SK-N-SH (cell line): ENCODE measurements at regions not wholly inside any gene's neighbourhood (a gene's known extent, or its start where the extent isn't known, plus 50 kb on each side); places are given as distances from the start of the nearest gene placed in this dataset.

Source experiments
- CTCF ChIP-seq: fragments of 200-600 bp; sonication (generic); IDR thresholded peaks from 2 replicates; pipeline ENCODE4 v1.6.1; 2017; ENCODE audit warnings: antibody characterized with exemption, mild to moderate bottlenecking, moderate library complexity
- EP300 ChIP-seq, 2 experiments: IDR thresholded peaks; 2 replicates each; pipeline versions ENCODE4 v1.4.0 to v1.6.1; 2012; ENCODE audit warnings: borderline replicate concordance in 1 of 2, low read depth in 1 of 2, low read length in 1 of 2
- EZH2phosphoT487 ChIP-seq: fragments of 200-600 bp; sonication (generic); IDR thresholded peaks from 2 replicates; pipeline ENCODE4 v1.6.1; 2017; ENCODE audit warnings: low read depth, mixed run types, mild to moderate bottlenecking, antibody characterized with exemption, moderate library complexity, borderline replicate concordance
- FOXM1 ChIP-seq: IDR thresholded peaks from 2 replicates; pipeline ENCODE4 v1.4.0; 2012; ENCODE audit warnings: low read depth, mild to moderate bottlenecking
- GABPA ChIP-seq: IDR thresholded peaks from 2 replicates; pipeline ENCODE4 v1.4.0; 2012; ENCODE audit warnings: low read depth, mild to moderate bottlenecking
- GATA2 ChIP-seq: sonication (generic); formaldehyde crosslinking; IDR thresholded peaks from 2 replicates; pipeline ENCODE4 v1.5.0; 2020; ENCODE audit warnings: mild to moderate bottlenecking, missing genetic modification reagents
- JUND ChIP-seq: IDR thresholded peaks from 2 replicates; pipeline ENCODE4 v1.4.0; 2012
- RFX5 ChIP-seq: IDR thresholded peaks from 2 replicates; pipeline ENCODE4 v1.6.1; 2012; ENCODE audit warnings: mild to moderate bottlenecking, improper control_type of control experiment, low read length
- RXRA ChIP-seq: IDR thresholded peaks from 2 replicates; pipeline ENCODE4 v1.4.0; 2012; ENCODE audit warnings: low read depth, mild to moderate bottlenecking, borderline replicate concordance
- TAF1 ChIP-seq: IDR thresholded peaks from 2 replicates; pipeline ENCODE4 v1.6.1; 2012; ENCODE audit warnings: low read depth, mild to moderate bottlenecking, low read length, moderate library complexity, borderline replicate concordance

DNA sequence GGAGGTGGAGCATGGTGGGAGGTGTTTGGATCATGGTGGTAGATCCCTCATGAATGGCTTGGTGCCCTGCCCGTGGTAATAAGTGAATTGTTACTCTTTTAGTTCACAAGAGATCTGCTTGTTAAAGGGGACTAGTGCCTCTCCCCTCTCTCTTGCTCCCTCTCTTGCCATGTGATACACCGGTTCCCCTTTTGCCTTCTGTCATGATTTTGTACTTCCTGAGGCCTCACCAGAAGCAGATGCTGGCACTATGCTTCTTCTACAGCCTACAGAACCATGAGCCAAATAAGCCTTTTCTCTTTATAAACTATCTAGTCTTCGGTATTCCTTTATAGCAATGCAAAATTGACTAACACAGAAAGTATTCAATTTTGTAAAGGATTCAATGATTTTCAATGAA, 817.1 kb downstream of the TLR4 start:
- no peak for TF ChIP-seq CTCF
- no peak for TF ChIP-seq FOXM1
- no peak for TF ChIP-seq EZH2phosphoT487
- TF ChIP-seq GABPA, result no peak
- no peak for TF ChIP-seq EP300 (IDR thresholded peaks at IDR 0.05; ENCODE audit: borderline replicate concordance in 1 of 2, low read depth in 1 of 2, low read length in 1 of 2)
- no peak for TF ChIP-seq GATA2
- no peak for TF ChIP-seq TAF1
- no peak for TF ChIP-seq JUND
- no peak for TF ChIP-seq RFX5
- no peak for TF ChIP-seq RXRA
